NCI-H1092 treated with DMSO at 0.1 percent for 48 hours (cell line): ENCODE measurements at regions not wholly inside any gene's neighbourhood (a gene's known extent, or its start where the extent isn't known, plus 50 kb on each side); places are given as distances from the start of the nearest gene placed in this dataset.

Experiments
- DNase-seq: peaks from one replicate; lab custom pipeline; 2025; lab: John Stamatoyannopoulos, UW

DNA sequence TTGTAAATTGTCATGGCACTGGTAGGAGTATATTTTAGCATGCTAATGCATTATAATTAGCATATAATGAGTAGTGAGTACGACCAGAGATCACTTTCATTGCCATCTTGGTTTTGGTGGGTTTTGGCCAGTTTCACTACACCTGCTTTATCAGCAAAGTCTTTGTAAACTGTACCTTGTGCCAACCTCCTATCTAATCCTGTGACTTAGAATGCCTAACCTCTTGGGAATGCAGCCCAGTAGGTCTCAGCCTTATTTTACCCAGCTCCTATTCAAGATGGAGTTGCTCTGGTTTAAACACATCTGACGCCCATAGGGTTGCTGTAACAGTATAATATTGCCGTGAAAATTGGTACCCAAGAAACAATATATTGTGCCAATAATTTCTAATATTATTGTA, 159.4 kb downstream of the MAGEB5 start:
- DNase-seq, result no peak

DNA sequence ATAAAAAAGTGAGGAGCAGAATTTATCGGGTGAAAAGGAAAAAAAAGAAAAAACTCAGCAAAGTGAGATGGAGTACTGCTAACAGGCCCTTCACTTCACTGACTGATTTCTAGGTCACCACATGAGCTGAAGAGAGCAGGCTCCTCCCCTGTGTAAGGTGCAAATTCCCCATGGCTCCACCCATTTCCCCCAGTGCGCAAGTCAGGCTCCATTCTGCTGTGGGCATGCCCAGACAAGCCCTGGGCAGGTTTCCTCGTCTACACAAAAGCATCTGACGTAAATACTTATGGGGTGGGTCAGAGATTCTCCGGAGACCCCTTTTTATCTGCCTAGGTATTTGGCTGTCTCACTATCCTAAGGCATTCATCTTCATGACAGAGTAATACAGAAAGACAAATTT, 157.9 kb downstream of the MAGEB5 start:
- no peak for DNase-seq

DNA sequence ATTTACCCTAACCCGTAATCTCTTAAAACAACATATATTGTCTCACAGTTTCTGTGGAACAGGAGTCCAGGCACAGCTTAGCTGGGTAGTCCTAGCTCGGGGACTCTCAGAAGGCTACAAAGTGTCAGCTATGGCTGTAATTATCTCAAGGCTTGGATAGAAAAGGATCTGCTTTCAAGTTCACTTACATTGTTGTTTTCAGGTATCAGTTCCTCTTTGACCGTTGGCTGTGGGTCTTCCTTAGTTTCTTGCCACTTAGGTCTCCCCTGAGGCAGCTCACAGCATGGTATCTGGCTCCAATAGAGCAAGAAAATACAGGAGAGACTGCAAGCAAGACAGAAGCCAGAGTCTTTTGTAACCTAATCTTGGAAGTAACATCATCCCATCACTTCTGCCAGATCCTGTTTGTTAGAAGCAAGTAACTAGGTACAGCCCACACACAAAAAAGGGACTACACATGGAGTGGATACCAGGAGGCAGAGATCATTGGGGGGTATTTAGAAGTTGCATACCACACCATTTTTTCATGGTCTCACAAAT, 137.0 kb downstream of the MAGEB5 start:
- DNase-seq, result no peak

DNA sequence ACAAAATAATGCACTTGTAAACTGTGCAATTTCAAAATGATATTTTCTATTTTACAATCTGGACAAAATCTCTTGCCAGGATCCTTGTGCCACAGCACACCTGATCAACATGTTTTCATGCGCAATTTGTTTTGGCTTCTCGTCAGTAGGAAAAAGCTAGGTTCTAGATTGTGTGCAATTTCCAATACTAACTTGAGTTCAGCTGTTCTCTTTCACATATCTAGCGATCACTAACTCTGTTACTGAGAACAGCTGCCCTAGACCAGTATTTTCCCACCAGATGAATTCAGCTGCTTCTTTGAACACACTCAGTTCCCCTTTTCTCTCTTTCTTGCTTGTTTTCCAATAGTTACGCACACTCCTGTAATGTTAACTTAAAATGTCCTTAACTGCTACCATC, 131.2 kb downstream of the MAGEB5 start:
- no peak for DNase-seq

DNA sequence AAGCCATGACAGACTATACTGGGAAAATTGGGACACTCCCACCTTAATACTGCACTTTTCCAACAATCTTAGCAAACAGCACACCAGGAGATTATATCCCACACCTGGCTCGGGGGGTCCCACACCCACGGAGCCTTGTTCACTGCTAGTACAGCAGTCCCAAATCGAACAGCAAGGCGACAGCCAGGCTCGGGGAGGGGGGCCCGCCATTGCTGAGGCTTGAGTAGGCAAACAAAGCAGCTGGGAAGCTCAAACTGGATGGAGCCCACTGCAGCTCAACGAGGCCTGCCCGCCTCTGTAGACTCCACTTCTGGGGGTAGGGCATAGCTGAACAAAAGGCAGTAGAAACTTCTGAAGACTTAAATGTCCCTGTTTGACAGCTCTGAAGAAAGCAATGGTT, 118.3 kb downstream of the MAGEB5 start:
- no peak for DNase-seq

DNA sequence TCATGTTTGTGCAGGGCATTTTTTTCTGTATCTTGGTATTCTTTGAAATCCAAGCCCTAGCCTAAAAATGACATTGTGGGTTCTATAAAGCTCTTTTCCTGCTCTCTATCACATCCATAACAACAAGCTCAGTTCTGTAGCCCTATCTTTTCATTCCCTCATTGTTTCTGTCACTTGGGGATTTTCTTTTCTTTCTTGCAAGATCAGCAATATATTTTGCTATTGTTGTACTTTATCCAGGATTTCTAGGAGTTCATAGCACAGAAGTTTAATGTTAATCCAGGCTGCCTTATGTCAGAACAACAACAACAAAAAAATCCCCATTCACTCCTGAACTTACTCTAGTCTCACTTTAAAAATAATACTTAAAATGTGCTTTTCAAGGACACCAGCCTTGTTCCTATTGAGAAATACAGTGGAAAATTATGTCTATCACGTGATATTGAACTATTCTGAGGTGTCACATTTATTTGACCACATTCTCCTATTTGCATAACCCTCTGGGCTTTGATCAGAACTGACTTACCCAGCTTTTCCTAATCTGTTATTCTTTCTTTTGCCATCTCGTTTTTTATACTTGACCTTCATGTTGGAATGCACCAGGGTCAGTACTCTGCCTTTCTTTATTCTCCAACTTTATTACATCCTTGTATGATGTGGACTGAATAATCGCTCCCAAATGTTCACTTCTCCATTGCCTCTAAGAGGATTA, 112.8 kb downstream of the MAGEB5 start:
- no peak for DNase-seq

DNA sequence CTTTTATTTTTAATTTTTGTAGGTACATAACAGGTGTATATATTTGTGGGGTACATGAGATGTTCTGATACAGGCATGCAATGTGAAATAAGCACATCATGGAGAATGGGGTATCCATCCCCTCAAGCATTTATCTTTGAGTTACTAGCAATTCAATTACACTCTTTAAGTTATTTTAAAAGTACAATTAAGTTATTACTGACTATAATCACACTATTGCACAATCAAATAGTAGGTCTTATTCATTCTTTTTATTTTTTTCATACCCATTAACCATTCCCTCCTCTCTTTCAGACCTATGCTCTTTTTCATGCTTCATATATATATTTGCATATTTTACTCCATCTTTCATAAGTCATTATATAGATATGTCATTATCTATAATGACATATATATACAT, 93.3 kb downstream of the MAGEB5 start:
- DNase-seq, result no peak

DNA sequence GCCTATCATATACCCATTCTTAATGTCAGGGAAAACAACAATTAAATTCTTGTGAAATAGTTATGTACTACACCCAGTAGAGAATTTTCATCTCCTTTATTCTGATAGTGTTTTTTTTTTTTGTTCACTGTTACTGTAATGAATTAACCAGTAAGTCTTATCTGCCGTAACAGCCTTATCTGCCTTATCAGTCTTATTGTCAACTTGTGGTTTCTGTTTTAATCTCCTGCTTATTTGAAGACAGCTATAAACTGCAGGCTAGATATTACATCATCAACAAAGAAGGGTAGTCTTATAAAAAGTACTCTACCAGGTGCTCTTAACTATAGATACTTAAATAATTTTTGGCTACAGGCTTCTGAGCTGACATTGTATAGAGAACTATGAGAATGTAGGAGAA, 79.5 kb downstream of the MAGEB5 start:
- no peak for DNase-seq

DNA sequence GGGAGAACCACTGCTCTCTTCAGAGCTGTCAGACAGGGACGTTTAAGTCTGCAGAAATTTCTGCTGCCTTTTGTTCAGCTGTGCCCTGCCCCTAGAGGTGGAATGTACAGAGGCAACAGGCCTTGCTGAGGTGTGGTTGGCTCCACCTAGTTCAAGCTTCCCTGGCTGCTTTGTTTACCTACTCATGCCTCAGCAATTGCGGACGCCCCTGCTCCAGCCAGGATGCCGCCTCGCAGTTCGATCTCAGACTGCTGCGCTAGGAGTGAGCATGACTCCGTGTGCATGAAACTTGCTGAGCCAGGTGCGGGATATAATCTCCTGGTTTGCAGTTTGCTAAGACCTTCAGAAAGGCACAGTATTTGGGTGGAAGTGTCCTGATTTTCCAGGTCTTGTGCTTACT, 70.9 kb downstream of the MAGEB5 start:
- no peak for DNase-seq
